Mucosa of gallbladder (tissue), 1 donor: ENCODE measurements at regions not wholly inside any gene's neighbourhood (a gene's known extent, or its start where the extent isn't known, plus 50 kb on each side); places are given as distances from the start of the nearest gene placed in this dataset.
"Not testable (repeated sequence)": the region's sequence is repeated elsewhere in the genome, so short reads cannot be mapped to it uniquely, and the experiment has no call there.

Source experiments
- DNase-seq: peaks from one replicate; pipeline ENCODE4 v3.0.0-alpha.2; 2020; ENCODE audit warnings: low spot score
- donor health status: DM: no; HTN: no; CAD: no.

DNA sequence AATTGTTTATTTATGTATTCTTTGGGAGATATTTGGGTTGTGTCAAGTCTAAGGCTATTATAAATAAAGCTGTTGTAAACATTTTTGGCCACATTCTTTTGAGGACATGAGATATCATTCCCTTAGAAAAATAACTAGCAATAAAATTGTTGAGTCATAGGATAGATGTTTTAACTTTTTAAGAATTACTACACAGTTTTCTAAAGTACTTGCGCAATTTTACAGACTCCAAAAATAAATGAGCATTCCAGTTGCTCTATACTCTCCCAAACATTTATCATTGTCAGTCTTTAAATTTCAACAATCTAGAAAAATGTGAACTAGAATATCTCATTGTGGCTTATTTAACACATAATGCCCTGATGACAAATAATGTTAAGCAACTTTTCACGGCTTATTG is 189.1 kb upstream of the ADGRL3 start:
- no peak for DNase-seq

DNA sequence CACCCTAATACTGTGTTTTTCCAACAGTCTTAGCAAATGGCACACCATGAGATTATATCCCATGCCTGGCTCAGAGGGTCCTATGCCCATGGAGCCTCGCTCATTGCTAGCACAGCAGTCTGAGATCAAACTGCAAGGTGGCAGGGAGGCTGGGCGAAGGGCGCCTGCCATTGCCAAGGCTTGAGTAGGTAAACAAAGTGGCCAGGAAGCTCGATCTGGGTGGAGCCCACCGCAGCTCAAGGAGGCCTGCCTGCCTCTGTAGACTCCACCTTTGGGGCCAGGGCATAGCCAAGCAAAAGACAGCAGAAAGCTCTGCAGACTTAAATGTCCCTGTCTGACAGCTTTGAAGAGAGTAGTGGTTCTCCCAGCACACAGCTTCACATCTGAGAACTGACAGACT is 188.2 kb upstream of the ADGRL3 start:
- DNase-seq: not testable (repeated sequence)

DNA sequence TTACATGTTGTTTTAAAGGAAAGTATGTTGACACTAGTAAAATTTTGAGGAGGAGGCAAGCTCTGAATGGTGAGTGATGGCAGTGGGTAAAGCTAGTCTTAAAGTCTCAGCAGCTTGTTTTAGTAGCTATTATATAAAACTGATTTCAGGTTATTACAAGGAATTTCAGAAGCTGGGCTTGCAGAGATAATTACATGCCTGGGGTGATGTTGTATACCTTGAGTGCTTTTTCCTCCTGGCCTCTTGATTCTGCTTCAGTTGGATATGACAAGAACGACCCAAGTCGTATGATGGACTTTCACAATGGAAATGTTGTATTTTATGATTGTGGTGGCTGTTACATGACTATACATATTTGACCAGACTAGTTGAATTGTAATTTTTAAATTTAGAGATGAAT is 175.5 kb upstream of the ADGRL3 start:
- DNase-seq: no peak

DNA sequence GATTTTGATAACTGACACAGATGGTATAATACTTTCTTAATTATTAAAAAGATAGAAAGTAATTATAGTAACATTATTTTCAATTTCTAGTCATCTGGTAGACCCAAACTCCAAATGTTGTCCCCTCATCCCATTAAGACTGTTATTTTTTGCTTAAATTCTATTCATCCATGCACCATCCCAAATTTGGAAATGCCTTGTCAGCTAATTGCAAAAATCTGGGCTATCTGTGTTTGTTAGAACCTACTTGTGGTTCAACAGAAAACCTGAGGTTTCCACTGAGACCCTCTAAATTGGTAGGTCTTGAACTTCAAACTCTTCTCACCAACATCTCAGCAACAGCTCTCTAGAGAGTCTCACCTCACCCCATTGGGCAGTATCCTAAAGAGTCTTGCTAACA is 172.2 kb upstream of the ADGRL3 start:
- DNase-seq: no peak

DNA sequence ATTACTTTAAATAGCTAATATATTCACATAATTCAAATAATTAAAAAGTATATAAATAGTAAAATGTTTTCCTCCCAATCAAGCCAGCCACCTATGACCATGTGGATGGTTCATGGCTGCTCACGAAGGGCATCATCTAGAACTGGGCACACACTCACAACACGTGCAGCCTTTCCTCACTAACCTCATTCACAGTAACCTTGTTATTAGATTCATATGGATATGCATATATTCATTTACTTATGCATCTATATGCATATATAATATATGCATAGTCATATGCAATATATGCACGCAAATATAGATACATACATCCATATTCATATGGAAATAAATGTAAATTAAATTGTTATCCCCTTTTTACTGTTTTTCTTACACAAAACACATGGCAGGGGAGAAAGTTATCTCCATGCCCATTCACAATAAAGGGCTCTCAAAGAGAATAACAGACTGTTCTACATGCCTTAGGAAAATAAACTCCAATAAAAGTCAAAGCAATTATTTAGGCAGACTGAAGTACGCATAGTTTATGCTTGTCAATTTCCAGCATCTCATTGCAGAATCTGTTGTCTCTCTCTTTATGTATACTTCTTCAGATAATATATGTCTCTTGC is 163.9 kb upstream of the ADGRL3 start:
- no peak for DNase-seq

DNA sequence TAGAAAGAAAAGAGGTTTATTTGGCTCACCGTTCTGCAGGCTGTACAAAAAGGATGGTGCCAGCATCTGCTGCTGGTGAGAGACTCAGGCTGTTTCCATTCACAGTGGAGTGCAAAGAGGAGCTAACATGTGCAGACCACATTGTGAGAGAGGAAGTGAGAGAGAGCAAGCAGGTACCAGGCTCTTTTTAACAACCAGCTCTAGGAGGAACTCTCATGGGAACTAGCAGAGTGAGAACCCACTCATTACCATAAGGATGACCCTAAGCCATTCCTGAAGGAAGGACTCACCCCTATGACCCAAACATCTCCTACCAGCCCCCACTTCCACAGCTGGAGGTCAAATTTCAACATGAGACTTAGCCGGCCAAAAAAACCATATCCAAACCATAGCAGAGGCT is 158.6 kb upstream of the ADGRL3 start:
- no peak for DNase-seq

DNA sequence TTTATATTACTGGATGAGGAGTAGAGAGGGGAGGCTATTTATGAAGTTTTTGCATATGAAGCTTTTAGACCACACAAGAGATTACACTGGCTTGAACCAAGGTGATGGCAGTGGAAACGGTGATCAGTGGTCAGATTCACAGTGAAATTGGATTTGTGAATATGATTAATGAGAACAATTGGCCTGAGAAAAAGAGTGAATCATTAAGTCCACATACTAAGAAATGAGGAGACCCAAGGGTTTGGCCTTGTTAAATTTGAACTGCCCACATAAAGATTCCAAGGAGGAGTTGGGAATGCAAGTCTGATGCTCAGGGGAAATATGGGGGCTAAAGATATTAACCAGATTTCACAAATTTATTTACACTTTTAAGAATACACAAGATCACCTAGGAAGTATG is 155.3 kb upstream of the ADGRL3 start:
- no peak for DNase-seq

DNA sequence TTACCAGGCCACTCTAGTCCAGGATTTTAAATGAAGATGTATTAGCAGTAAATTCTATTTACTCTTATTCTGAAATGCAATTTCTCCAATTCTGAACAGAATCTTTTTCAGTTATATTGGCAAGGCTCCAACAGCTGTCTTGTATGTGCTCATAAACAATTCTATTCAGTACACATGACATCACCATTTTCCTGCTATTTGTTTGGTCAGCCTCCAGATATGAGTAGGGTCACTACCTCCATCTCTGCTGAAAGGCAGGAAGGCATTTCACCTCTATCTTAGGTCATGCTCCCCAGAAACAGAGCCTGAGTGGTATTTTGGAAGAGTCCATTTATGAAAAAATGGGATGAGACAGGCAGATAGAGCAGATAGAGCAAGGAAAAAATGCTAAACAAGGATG is 151.1 kb upstream of the ADGRL3 start:
- DNase-seq: no peak

DNA sequence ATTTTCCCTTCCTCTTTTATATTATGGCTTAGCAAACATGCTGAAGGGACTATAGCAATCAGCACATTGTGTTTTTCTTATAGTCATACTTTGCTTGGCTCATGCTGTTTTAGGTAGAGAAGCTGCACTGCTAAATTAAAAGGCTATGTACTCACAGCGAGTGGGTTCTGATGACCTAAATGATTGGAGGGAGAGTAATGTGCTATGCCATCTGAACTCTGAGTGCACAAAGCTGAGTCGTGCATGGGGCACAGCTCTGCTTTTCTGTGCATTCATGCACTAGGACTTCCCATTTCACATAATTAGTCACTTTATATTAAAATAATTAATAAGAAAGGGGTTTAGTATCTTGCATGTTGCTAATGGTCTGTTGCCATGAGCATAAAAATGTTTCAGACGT is 132.7 kb upstream of the ADGRL3 start:
- no peak for DNase-seq

DNA sequence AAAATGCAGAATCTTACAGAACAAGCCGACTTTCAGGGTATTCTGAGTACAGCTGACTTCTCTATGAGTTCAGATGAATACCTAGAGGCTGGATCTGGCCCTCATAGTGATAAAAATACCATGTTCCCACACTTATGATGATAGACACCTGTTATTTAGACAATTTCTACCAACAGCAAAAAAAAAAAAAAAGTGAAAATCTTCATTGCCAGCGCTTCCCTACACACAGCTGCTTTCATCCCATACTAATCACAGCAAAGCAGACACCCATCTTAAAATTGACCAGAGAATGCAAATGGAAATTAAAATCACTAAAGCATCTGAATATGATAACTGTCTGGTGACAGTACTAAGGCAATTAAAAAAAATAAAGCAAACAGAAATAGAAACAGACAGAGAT is 132.1 kb upstream of the ADGRL3 start:
- DNase-seq: no peak

DNA sequence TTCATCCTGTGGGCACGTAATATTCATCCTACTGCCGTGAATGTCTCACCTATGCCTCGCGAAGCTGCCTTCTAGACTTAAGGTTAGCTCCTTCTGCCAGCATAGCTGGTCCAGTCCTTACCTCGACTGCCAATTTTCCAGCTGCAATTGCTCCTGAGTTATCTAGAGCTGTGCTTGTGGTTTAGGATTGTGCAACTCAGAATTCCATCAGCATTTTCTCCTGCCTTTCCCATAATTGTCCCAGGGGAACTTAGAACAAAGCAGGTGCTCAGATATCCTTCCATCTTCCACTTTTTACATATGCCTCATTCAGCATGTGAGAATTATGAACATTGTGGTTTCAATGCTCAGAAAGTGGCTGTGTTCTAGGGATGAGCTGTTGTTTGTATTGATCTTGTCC is 131.4 kb upstream of the ADGRL3 start:
- no peak for DNase-seq

DNA sequence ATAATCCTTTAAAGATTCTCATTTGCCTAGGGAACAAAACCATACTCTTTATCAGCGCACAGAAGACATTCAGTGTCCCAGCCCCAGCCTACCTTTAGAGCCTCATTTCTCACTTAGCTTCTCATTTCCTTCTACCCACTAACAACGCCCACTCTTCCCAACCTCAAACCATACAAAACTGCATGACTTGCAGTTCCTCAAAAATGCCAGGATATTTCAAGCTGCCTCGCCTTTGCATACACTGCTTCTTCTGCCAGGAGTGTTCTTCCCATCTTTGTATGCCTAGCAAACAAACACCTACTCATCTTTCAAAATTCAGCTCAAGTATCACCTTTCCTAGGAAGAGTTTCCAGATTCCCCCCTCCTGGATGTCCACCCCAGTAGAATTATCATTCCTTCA is 129.9 kb upstream of the ADGRL3 start:
- no peak for DNase-seq

DNA sequence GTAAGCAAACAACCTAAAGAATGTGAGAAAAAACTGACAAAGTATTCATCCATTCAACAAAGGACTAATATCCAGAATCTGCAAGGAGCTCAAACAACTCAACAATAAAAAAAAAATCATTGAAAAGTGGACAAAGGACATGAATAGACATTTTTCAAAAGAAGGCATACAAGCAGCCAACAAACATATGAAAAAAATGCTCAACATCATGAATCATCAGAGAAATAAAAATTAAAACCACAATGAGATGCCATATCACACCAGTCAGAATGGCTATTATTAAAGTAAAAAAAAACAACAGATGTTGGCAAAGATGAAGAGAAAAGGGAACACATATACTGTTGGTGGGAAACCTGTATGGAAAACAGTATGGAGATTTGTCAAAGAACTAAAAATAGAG is 120.7 kb upstream of the ADGRL3 start:
- DNase-seq: no peak

DNA sequence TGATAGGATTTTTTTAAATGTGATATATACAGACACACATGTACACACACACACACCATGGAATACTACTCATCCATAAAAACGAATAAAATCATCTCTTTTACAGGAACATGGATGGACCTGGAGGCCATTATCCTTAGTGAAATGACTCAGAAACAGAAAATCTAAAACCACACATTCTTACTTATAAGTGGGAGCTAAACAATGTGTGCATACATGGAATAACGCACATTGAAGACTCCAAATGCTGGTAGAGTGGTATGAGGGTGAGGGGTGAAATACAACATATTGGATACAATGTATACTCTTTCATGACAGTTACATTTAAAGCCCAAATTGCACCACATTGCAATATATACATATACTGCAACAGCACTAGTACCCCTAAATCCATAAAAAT is 120.2 kb upstream of the ADGRL3 start:
- DNase-seq: no peak

DNA sequence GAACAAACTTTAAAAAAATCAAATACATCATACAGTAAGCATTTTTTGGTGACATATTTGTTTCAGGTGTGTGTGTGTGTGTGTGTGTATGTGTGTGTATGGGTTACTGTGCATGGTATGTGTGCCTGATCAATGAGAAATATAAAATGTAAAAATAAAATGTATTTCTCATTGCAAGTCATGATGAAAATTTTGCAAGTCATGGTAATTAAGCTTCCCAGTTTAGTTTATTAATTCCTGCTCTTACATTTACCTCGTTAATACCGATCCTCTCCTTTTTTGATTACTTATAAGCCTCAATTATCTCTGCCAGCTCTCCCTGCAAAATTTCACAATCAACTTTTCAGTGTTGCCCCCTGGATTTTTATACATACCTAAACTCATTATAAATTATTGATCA is 114.6 kb upstream of the ADGRL3 start:
- no peak for DNase-seq

DNA sequence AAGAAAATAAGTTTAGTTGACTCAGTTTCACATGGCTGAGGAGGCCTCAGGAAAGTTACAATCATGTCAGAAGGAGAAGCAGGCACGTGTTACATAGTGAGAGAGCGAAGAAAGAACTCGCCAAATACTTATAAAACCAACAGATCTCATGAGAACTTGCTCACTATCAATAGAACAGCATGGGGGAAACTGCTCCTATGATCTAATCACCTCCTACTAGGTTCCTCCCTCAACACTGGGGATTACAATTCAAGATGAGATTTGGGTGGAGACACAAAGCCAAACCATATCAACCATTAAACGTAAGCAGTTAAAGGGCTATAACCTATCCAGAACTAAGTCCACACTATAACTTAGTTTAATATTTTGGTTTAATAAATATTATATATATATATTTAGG is 113.8 kb upstream of the ADGRL3 start:
- no peak for DNase-seq

DNA sequence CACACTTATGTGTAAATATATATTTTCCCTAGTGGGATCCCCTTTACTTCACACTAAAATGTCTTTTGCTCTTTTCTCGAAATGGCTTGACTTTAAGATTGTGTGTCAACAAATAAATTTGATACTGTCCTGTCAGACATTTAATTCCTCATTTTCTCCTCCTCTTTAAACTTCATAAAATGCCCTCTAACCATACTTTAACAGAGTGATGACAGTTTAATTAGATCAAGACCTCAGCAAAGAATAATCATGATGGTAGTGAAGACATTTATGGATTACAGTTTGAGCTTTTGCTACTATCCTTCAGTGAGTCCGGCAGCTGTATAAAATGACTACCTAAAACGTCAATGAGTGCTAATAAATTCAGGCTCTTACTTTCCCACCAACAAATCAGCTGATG is 113.1 kb upstream of the ADGRL3 start:
- no peak for DNase-seq

DNA sequence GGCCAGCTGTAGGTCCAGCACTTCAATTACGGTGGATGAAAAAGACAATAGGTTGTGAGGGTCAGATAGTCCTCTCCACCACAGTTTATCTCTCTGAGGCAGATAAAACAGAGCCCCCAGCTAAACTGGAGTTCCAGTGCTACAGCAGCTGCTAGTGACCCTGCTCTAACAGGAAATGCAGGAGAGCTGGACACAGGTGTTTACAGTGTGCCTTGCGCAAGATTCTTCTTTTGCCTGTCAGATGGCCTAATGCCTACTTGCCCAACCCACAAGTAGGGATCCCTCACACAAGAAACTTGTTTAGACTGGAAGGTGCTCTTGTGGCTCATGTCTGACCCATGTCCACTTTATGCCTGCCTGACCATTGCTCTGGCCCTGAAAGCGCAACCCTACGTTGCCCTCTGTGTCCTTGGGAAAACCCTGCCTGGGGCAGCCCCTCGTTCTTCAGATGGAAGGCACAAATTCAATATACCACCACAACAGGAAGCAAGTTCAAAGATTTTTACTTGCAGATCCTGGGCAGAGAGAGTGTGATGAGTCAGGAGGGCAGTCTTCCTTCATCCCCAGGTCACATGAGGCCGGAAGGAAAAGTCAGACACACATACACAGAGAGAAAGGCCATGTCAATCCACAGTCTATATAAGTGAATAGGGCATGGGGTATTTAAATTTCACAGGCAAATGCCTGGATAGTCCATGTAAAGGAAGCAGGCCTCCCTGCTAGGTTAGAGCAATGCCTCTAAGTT is 105.1 kb upstream of the ADGRL3 start:
- no peak for DNase-seq

DNA sequence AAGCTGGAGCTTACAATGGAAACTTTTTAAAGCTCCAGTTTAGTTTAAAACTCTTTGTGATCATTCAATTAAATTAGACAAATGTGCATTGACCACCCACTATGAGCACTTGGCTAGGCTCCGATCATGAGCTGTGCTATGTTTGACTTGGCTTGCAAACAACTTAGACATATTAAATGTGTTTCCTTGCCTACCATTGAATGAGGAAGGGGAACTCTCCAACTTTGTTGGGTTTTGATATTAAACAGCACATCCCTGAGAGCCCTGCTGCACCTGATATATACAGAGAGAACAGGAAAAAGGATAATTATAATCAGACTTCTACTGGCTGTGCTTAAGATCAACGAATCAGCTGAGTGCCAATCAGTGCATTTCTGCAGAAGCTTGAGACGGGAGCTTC is 71.4 kb upstream of the ADGRL3 start:
- DNase-seq: no peak

DNA sequence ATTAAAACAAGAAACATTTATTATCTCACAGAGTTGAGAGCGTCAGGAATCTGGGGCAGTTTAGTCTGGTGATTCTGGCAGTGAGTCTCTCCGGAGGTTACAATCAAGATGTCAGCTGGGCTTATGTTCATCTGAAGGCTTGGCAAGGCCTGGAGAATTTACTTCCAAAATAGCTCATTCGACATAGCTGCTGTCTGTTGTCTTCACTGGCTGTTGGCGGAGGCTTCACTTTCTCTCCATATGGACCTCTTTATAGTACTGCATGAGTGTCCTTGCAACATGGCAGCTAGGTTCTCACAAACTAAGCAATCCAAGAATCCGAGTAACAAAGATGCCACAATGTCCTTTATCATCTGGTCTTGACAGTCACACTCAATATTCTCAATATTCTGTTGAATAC is 70.2 kb upstream of the ADGRL3 start:
- DNase-seq: no peak

DNA sequence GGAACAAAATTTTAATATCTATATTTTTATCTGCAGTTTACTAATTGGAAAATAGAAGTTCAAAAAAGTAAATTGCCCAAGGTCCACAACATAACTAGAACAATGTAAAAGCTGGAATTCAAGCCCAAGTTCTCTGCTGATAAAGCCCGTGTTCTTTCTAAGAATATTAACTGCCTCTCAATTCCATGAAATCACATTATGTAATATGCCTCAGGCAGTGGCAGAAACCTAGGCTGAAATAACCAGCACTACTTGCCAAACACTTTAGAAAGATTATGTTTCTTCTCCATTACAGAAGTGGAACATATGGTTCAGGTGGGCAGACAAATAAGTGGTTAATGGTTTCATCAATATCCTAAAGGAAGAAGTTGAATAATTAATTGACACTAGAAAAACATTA is 56.7 kb upstream of the ADGRL3 start:
- DNase-seq: no peak

DNA sequence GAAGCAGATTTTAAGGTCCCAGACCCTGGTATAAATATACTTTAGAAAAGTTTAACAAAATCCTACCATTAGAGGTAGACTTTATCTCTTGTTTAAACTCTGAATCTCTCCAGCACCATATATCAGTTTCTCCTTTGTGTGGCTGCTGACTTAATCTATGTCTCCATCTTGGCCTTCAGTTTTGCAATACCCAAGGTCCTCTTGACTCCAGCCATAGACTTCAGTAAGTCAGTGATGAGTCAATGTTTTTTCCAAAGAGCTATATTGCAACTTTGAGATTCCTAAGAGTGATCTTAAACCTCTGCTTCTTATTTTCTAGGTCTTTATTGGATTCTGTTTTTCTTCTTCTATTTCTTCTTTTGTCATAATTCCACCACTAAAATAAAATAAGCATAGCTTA is 50.8 kb upstream of the ADGRL3 start:
- DNase-seq: no peak
